ENCODE measurements at regions not wholly inside any gene's neighbourhood (a gene's known extent, or its start where the extent isn't known, plus 50 kb on each side); places are given as distances from the start of the nearest gene placed in this dataset.

DNA sequence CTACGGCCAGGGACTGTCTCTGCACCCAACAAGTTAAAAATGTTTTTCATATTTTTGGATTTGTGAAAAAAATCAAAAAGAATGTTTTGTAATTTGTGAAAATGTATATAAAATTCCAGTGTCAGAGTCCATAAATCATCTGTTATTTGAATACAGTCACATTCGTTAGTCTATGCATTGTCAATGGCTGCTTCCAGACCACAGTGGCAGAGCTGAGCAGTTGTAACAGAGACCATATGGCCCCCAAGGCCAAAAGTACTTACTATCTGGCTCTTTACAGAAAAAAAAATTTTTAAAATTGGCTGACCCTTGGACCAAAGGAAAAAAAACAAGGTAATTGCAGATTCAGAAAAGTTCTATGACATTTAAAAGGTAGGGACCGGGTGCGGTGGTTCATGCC lies 86.7 kb upstream of the ATL2 start:
- TF ChIP-seq, protein P1, sequence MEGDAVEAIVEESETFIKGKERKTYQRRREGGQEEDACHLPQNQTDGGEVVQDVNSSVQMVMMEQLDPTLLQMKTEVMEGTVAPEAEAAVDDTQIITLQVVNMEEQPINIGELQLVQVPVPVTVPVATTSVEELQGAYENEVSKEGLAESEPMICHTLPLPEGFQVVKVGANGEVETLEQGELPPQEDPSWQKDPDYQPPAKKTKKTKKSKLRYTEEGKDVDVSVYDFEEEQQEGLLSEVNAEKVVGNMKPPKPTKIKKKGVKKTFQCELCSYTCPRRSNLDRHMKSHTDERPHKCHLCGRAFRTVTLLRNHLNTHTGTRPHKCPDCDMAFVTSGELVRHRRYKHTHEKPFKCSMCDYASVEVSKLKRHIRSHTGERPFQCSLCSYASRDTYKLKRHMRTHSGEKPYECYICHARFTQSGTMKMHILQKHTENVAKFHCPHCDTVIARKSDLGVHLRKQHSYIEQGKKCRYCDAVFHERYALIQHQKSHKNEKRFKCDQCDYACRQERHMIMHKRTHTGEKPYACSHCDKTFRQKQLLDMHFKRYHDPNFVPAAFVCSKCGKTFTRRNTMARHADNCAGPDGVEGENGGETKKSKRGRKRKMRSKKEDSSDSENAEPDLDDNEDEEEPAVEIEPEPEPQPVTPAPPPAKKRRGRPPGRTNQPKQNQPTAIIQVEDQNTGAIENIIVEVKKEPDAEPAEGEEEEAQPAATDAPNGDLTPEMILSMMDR (IDR thresholded peaks at IDR 0.05; ENCODE audit: low read depth, low read length): no peak
- no peak for TF ChIP-seq EZH2phosphoT487 (IDR thresholded peaks at IDR 0.05; ENCODE audit: low read depth)

Data from OCI-LY3 (cell line).